ENCODE measurements at regions not wholly inside any gene's neighbourhood (a gene's known extent, or its start where the extent isn't known, plus 50 kb on each side); places are given as distances from the start of the nearest gene placed in this dataset.
A peak's percentile ranks its signal among the peaks of the same experiment; 100 is the strongest.
"Not testable (repeated sequence)": the region's sequence is repeated elsewhere in the genome, so short reads cannot be mapped to it uniquely, and the experiment has no call there.

- no peak for DNase-seq
Measured at GRCh38 chr9:85322592-85322991, 419.2 kb downstream of the AGTPBP1 start.

- no peak for DNase-seq
Measured at GRCh38 chr9:85321561-85321960, 420.2 kb downstream of the AGTPBP1 start.

- DNase-seq = no peak
Measured at GRCh38 chr9:85319936-85320656, 421.7 kb downstream of the AGTPBP1 start.

- not testable (repeated sequence) for DNase-seq
Measured at GRCh38 chr9:85315535-85315934, 426.2 kb downstream of the AGTPBP1 start.

- DNase-seq = no peak
Measured at GRCh38 chr9:85310573-85310972, 431.2 kb downstream of the AGTPBP1 start.

- DNase-seq = no peak
Measured at GRCh38 chr9:85303757-85304134, 438.0 kb downstream of the AGTPBP1 start.

- DNase-seq = no peak
Measured at GRCh38 chr9:85302938-85303756, 438.6 kb downstream of the AGTPBP1 start.

- DNase-seq = no peak
Measured at GRCh38 chr9:85298499-85298898, 443.3 kb downstream of the AGTPBP1 start.

GRCh38 chr9:85295244-85295643 lies 446.5 kb downstream of the AGTPBP1 start:
- not testable (repeated sequence) for DNase-seq

GRCh38 chr9:85292261-85292660 lies 449.5 kb downstream of the AGTPBP1 start:
- DNase-seq = no peak

GRCh38 chr9:85291266-85291665 lies 450.5 kb downstream of the AGTPBP1 start:
- DNase-seq = no peak

- peak; percentile 54 for DNase-seq
Measured at GRCh38 chr9:85290019-85290418, 451.7 kb downstream of the AGTPBP1 start.

GRCh38 chr9:85289142-85289541 lies 452.6 kb downstream of the AGTPBP1 start:
- no peak for DNase-seq

GRCh38 chr9:85283421-85283820 lies 458.3 kb downstream of the AGTPBP1 start:
- DNase-seq = no peak

- no peak for DNase-seq
Measured at GRCh38 chr9:85278769-85279168, 463.0 kb downstream of the AGTPBP1 start.

- no peak for DNase-seq
Measured at GRCh38 chr9:85276741-85277140, 465.0 kb downstream of the AGTPBP1 start.

GRCh38 chr9:85269811-85270210 lies 471.9 kb downstream of the AGTPBP1 start:
- no peak for DNase-seq

GRCh38 chr9:85268131-85268530 lies 473.6 kb downstream of the AGTPBP1 start:
- DNase-seq = no peak

GRCh38 chr9:85264695-85265094 lies 477.1 kb downstream of the AGTPBP1 start:
- DNase-seq = no peak

GRCh38 chr9:85263288-85263687 lies 478.5 kb downstream of the AGTPBP1 start:
- DNase-seq = no peak

GRCh38 chr9:85262333-85262732 lies 479.4 kb downstream of the AGTPBP1 start:
- no peak for DNase-seq

GRCh38 chr9:85260275-85260845 lies 481.4 kb downstream of the AGTPBP1 start:
- DNase-seq = no peak

- no peak for DNase-seq
Measured at GRCh38 chr9:85258823-85259370, 482.9 kb downstream of the AGTPBP1 start.

GRCh38 chr9:85258236-85258635 lies 483.5 kb downstream of the AGTPBP1 start:
- no peak for DNase-seq

Data from activated CD8-positive, alpha-beta memory T cell treated with anti-CD3 and anti-CD28 coated beads, Interleukin-2, amount 50 U/mL, for 48 hours (primary cell).